ENCODE measurements at regions not wholly inside any gene's neighbourhood (a gene's known extent, or its start where the extent isn't known, plus 50 kb on each side); places are given as distances from the start of the nearest gene placed in this dataset.

DNA sequence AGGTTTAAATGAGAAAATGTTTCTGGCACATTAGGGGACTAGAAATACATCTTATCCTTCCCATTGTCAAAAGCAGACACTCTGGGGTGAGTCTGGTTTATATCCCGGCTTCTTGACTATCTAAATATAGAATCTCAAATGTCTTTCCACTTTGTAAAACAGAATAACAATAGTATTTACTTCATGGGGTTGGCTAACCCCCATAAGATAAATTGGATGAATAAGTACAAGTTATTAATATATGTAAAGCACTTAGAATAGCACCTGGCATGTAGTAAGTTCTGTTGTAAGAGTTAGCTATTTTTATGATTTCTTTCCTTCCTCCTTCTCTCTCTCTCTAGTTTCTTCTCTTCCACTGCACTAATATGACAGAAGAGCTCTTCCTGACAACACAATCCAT is 499.1 kb downstream of the INSC start:
- WGBS, 5 donors = 54 to 75% (median 63%) methylated on average over 1 of the region's 1 CpG
- Histone ChIP-seq H3K4me1 (no peaks in the 10 kb centered on the region), H3K27me3 (replicated peaks in 1 of 7) (no peaks in the 10 kb centered on the region), H3K27ac (no peak overlapping the region), H3K4me3 (no peak overlapping the region), H3K36me3 (no peaks in the 10 kb centered on the region), H3K9me3 (no peaks in the 10 kb centered on the region)
- intact Hi-C loops (cut with DNase I; ENCODE audit: low total_unique reads) = no loop called here
- TF ChIP-seq POLR2A (IDR thresholded peaks at IDR 0.05) (no peak), POLR2AphosphoS5 (IDR thresholded peaks at IDR 0.05) (no peak), CTCF (IDR thresholded peaks at IDR 0.05 in 8 of 11, conservative IDR thresholded peaks at IDR 0.05 in 3 of 11) (no peak)
- DNase-seq = no peak

- 61 to 85% (median 73%) methylated on average over 2 of the region's 2 CpGs for WGBS, 5 donors
- intact Hi-C loops (cut with DNase I; ENCODE audit: low total_unique reads) = no loop called here
- no peaks in the 10 kb centered on the region for H3K27me3 ChIP-seq (replicated peaks in 1 of 7)
- H3K27ac ChIP-seq = no peak overlapping the region
- H3K9me3 ChIP-seq = no peaks in the 10 kb centered on the region
- no peaks in the 10 kb centered on the region for H3K36me3 ChIP-seq
- H3K4me3 ChIP-seq = no peak overlapping the region
- H3K4me1 ChIP-seq = no peaks in the 10 kb centered on the region
- no peak for TF ChIP-seq CTCF (IDR thresholded peaks at IDR 0.05 in 8 of 11, conservative IDR thresholded peaks at IDR 0.05 in 3 of 11)
- TF ChIP-seq POLR2A (IDR thresholded peaks at IDR 0.05) = no peak
- TF ChIP-seq POLR2AphosphoS5 (IDR thresholded peaks at IDR 0.05) = no peak
- no peak for DNase-seq
These were observed 500.8 kb downstream of the INSC start for GRCh38 chr11:15615398-15616096.

- intact Hi-C loops (cut with DNase I; ENCODE audit: low total_unique reads) = no loop called here
- 82 to 88% (median 88%) methylated on average over 13 of the region's 13 CpGs for WGBS, 5 donors
- Histone ChIP-seq H3K27me3 (replicated peaks in 1 of 7) (no peaks in the 10 kb centered on the region), H3K27ac (no peak overlapping the region), H3K4me1 (no peaks in the 10 kb centered on the region), H3K4me3 (no peak overlapping the region), H3K36me3 (no peaks in the 10 kb centered on the region), H3K9me3 (no peaks in the 10 kb centered on the region)
- no peak for DNase-seq
- no peak for TF ChIP-seq CTCF (IDR thresholded peaks at IDR 0.05 in 8 of 11, conservative IDR thresholded peaks at IDR 0.05 in 3 of 11)
- TF ChIP-seq POLR2AphosphoS5 (IDR thresholded peaks at IDR 0.05) = no peak
- TF ChIP-seq POLR2A (IDR thresholded peaks at IDR 0.05) = no peak
These were observed 501.7 kb downstream of the INSC start for GRCh38 chr11:15616130-15617105.

DNA sequence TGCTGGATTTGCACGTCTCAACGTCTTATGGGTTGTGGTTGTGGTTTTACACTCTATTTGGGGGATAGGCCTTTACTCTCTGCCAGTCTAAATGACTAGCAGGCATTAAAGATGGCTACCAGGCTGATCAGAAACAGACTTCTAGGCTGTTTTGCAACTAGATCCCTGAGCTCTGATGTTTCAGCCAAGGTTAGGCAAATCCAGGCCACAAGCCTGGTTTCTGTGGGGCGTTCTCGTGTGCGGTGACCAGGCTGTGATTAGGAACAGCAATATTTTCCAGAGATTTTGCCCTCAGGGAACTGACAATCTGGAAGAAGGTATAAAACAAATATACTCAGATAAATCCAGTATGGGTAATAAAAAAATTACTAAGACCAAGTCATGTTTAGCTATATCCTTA is 502.4 kb downstream of the INSC start:
- WGBS, 5 donors = 79 to 93% (median 84%) methylated on average over 5 of the region's 5 CpGs
- Histone ChIP-seq H3K36me3 (no peaks in the 10 kb centered on the region), H3K27ac (no peak overlapping the region), H3K4me3 (no peak overlapping the region), H3K4me1 (no peaks in the 10 kb centered on the region), H3K9me3 (no peaks in the 10 kb centered on the region), H3K27me3 (replicated peaks in 1 of 7) (no peaks in the 10 kb centered on the region)
- TF ChIP-seq CTCF (IDR thresholded peaks at IDR 0.05 in 8 of 11, conservative IDR thresholded peaks at IDR 0.05 in 3 of 11) (no peak), POLR2A (IDR thresholded peaks at IDR 0.05) (no peak), POLR2AphosphoS5 (IDR thresholded peaks at IDR 0.05) (no peak)
- no peak for DNase-seq
- intact Hi-C loops (cut with DNase I; ENCODE audit: low total_unique reads) = no loop called here
